Testis (tissue), 2 donors: ENCODE measurements at regions not wholly inside any gene's neighbourhood (a gene's known extent, or its start where the extent isn't known, plus 50 kb on each side); places are given as distances from the start of the nearest gene placed in this dataset.

Experiments
- DNase-seq: peaks from one replicate; pipeline ENCODE4 v3.0.0-alpha.2; 2019
- H3K27ac ChIP-seq, 2 donors: fragments of 200-600 bp; sonication (generic); one replicate each; pipeline ENCODE4 v1.5.1; 2019
- H3K27me3 ChIP-seq: fragments of 200-600 bp; sonication (generic); one replicate; pipeline ENCODE4 v1.5.1; 2019
- H3K36me3 ChIP-seq: fragments of 200-600 bp; sonication (generic); one replicate; pipeline ENCODE4 v1.5.1; 2017; ENCODE audit warnings: low read depth; ENCODE audit errors: missing control alignments
- H3K4me1 ChIP-seq: fragments of 200-600 bp; sonication (generic); one replicate; pipeline ENCODE4 v1.5.1; 2019
- H3K4me3 ChIP-seq, 2 donors: fragments of 200-600 bp; sonication (generic); one replicate each; pipeline ENCODE4 v1.5.1; 2017 to 2019
- H3K9me3 ChIP-seq: fragments of 200-600 bp; sonication (generic); one replicate; pipeline ENCODE4 v1.5.1; 2017
- POLR2A ChIP-seq: fragments of 450-650 bp; IDR thresholded peaks from one replicate; pipeline ENCODE4 v1.6.1; 2017; ENCODE audit warnings: antibody characterized with exemption, mild to moderate bottlenecking, moderate library complexity
- WGBS, 2 donors: methylation state at CpG; one replicate each; pipeline ENCODE4 v1.1.5; 2018; 5-methylcytosine and 5-hydroxymethylcytosine counted together
- intact Hi-C: fragments of 100-400 bp; cut with DNase I; formaldehyde crosslinking; loops from one replicate; pipeline ENCODE4 v1.15.1; 2023; ENCODE audit warnings: low total_unique reads
- TF ChIP-seq, protein P1 (sequence below), 3 experiments: fragments of 450-650 bp in 2 of 3; fragments of 200-600 bp in 1 of 3; sonication (generic) in 1 of 3; IDR thresholded peaks; one replicate each; pipeline ENCODE4 v1.5.1; 2016 to 2019; ENCODE audit warnings: antibody characterized with exemption in 3 of 3, mild to moderate bottlenecking in 2 of 3, moderate library complexity in 1 of 3

DNA sequence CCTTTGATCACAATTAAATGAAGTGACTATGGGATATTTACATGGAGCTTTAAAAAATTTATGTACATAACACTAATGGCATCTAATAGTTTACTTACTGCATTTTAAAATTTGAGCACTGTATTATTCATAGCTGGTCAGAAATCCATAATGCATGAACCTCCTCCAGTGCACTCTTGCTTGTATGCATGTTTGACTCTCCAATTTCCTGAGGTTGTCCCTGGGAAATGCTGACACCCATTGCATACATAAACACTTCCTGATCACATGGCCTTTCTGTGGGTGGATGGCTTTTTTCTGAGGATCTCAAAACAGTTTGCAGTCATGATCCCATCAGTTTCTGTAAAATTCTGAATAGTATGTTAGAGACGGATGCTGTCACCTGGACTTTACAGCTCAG, 577.8 kb downstream of the REEP3 start:
- intact Hi-C loops: no loop called here
- TF ChIP-seq, protein P1, sequence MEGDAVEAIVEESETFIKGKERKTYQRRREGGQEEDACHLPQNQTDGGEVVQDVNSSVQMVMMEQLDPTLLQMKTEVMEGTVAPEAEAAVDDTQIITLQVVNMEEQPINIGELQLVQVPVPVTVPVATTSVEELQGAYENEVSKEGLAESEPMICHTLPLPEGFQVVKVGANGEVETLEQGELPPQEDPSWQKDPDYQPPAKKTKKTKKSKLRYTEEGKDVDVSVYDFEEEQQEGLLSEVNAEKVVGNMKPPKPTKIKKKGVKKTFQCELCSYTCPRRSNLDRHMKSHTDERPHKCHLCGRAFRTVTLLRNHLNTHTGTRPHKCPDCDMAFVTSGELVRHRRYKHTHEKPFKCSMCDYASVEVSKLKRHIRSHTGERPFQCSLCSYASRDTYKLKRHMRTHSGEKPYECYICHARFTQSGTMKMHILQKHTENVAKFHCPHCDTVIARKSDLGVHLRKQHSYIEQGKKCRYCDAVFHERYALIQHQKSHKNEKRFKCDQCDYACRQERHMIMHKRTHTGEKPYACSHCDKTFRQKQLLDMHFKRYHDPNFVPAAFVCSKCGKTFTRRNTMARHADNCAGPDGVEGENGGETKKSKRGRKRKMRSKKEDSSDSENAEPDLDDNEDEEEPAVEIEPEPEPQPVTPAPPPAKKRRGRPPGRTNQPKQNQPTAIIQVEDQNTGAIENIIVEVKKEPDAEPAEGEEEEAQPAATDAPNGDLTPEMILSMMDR (IDR thresholded peaks at IDR 0.05): no peak
- TF ChIP-seq POLR2A: no peak
- WGBS, 2 donors: 92 to 96% methylated on average over 1 of the region's 1 CpG

DNA sequence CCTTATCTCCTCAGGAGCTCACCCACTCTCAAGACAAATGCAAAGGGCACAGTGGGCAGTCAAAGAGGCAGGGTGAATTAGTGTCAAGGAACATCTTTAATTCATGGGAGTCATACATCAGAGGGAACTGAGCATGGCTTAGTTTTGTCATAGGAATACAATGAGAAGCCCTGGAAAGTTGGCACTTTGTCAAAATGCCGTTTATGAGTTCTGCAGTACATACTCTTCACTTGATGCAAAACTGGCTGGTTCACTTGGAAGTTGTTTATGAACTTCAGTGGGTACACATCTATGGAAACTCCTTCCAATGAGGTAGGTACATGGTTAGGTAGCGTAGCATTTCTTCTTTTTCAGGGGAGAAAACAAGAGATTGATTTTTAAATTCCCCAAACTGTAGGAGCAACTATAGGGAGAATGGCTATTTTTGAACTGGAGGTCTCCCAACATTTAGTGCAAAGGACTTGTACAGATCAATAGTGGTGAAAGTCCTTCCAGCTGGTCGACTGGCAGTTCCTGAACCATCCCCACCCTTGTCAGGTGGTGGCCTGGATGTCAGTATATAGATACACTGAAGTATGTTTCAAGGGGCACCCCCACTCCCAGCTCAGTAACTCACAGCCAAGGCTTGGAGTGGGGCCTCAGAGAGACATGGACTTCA, 580.5 kb downstream of the REEP3 start:
- intact Hi-C loops: no loop called here
- Histone ChIP-seq H3K27me3 (no peaks in the 10 kb centered on the region), H3K9me3 (no peaks in the 10 kb centered on the region), H3K4me1 (no peaks in the 10 kb centered on the region), H3K4me3 (no peak overlapping the region), H3K27ac (no peak overlapping the region), H3K36me3 (no peaks in the 10 kb centered on the region)
- TF ChIP-seq POLR2A: no peak
- TF ChIP-seq, protein P1 (IDR thresholded peaks at IDR 0.05): no peak
- 76 to 77% methylated on average over 3 of the region's 3 CpGs for WGBS, 2 donors
- no peak for DNase-seq

More for the DNA sequence above, 577.8 kb downstream of the REEP3 start:
- Histone ChIP-seq H3K27me3 (no peaks in the 10 kb centered on the region), H3K27ac (no peak overlapping the region), H3K36me3 (no peaks in the 10 kb centered on the region), H3K9me3 (no peaks in the 10 kb centered on the region), H3K4me1 (no peaks in the 10 kb centered on the region), H3K4me3 (no peak overlapping the region)
- DNase-seq: no peak

DNA sequence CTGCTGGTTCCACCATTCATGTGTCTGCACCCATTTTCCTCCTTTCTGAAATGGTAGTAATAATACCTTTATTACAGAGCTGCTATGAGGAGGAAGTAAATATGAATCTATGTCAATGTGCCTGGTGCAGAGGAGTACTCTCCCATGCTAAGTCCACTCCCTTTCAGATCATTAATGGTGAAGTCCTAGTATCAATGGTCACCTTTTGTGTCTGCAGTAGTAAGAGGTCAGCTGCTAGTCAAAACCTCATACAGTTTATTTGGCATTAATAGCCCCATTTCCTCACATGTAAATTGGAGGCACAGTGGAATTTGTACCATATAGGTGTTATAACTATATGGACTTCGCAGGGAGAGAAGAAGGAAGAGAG, 581.0 kb downstream of the REEP3 start:
- intact Hi-C loops: no loop called here
- TF ChIP-seq, protein P1 (IDR thresholded peaks at IDR 0.05): no peak
- no peak for TF ChIP-seq POLR2A
- Histone ChIP-seq H3K4me1 (no peaks in the 10 kb centered on the region), H3K9me3 (no peaks in the 10 kb centered on the region), H3K36me3 (no peaks in the 10 kb centered on the region), H3K27me3 (no peaks in the 10 kb centered on the region), H3K4me3 (no peak overlapping the region), H3K27ac (no peak overlapping the region)
- DNase-seq: no peak
- WGBS, 2 donors: 84 to 94% methylated on average over 1 of the region's 1 CpG

- no peak for DNase-seq
- TF ChIP-seq, protein P1 (IDR thresholded peaks at IDR 0.05): no peak
- TF ChIP-seq POLR2A: no peak
- intact Hi-C loops: no loop called here
These were observed 581.7 kb downstream of the REEP3 start for GRCh38 chr10:64102916-64103315.

More at GRCh38 chr10:64102916-64103315, 581.7 kb downstream of the REEP3 start:
- no peak overlapping the region for H3K4me3 ChIP-seq
- no peaks in the 10 kb centered on the region for H3K27me3 ChIP-seq
- no peak overlapping the region for H3K27ac ChIP-seq
- 90 to 91% methylated on average over 2 of the region's 2 CpGs for WGBS, 2 donors
- no peaks in the 10 kb centered on the region for H3K36me3 ChIP-seq
- H3K9me3 ChIP-seq: no peaks in the 10 kb centered on the region
- no peaks in the 10 kb centered on the region for H3K4me1 ChIP-seq
